ENCODE measurements at regions not wholly inside any gene's neighbourhood (a gene's known extent, or its start where the extent isn't known, plus 50 kb on each side); places are given as distances from the start of the nearest gene placed in this dataset.

DNA sequence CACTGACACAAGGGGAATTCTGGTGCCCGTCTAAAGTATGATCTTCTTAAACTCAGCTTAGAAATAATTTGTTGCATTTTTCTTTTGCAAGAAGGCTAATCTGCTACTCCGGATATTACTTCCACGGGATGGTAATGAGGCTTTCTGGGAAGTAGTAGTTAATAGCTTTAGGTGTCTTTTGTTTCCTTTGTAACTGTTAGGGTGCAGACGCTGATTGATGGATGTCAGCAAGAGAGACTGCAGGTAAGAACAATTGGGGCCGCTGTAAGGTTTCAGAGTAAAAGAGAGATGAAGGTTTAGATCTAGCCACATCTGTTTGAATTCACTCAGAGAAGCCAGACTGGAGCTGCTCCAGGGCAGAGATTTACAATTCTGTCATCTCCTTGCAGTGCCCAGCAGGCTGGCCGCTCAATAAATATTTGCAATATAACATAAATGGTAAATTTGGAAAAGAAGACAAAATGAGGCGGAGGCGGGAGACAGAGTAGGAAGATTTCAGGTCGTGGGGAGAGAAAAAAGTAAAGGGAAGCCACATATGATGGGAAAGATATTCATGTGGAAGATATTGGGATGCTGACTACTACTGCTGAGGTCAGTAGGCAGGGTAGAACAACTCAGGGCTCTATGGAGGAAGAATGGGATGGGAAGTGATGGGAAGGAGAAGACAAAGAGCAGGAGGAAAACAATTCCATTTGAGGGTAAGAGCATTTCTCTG, 320.5 kb downstream of the AASDHPPT start:
- RAD21 ChIA-PET (ENCODE audit: low non-redundant PET in 1 of 2, low total read pairs in 2 of 2, uncharacterized antibody in 2 of 2, unreplicated experiment in 2 of 2) = no interaction called here
- CTCF ChIA-PET = no interaction called here
- no TSS peak for BruUV-seq (replicated peaks)
- peaks cover 0 to 3% of the 10 kb centered on the region in 2 experiments; a peak in 1 of 4 replicates for H3K9me3 ChIP-seq (ENCODE audit: control insufficient read depth in 1 of 2, insufficient read depth in 1 of 2, low read depth in 1 of 2, low read length in 2 of 2)
- POLR2A ChIA-PET = no interaction called here
- H3K9me2 ChIP-seq (ENCODE audit: insufficient read depth) = no peaks in the 10 kb centered on the region
- intact Hi-C loops (cut with micrococcal nuclease) = no loop called here
- H2AFZ ChIP-seq (ENCODE audit: low read depth, low read length, poor library complexity, severe bottlenecking) = no peak overlapping the region
- H3K79me2 ChIP-seq (ENCODE audit: insufficient read depth, low read length) = no peaks in the 10 kb centered on the region
- H3K4me2 ChIP-seq (ENCODE audit: low read length) = no peak overlapping the region
- TF ChIP-seq, protein P1, sequence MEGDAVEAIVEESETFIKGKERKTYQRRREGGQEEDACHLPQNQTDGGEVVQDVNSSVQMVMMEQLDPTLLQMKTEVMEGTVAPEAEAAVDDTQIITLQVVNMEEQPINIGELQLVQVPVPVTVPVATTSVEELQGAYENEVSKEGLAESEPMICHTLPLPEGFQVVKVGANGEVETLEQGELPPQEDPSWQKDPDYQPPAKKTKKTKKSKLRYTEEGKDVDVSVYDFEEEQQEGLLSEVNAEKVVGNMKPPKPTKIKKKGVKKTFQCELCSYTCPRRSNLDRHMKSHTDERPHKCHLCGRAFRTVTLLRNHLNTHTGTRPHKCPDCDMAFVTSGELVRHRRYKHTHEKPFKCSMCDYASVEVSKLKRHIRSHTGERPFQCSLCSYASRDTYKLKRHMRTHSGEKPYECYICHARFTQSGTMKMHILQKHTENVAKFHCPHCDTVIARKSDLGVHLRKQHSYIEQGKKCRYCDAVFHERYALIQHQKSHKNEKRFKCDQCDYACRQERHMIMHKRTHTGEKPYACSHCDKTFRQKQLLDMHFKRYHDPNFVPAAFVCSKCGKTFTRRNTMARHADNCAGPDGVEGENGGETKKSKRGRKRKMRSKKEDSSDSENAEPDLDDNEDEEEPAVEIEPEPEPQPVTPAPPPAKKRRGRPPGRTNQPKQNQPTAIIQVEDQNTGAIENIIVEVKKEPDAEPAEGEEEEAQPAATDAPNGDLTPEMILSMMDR (IDR thresholded peaks at IDR 0.05 in 2 of 3, conservative IDR thresholded peaks at IDR 0.05 in 1 of 3; ENCODE audit: borderline replicate concordance in 1 of 3, insufficient read depth in 1 of 3, low read depth in 2 of 3, low read length in 2 of 3) = no peak
- no peak for TF ChIP-seq JUND (IDR thresholded peaks at IDR 0.05)
- TF ChIP-seq CBX3 (IDR thresholded peaks at IDR 0.05; ENCODE audit: low read depth) = no peak
- TF ChIP-seq, protein P2, sequence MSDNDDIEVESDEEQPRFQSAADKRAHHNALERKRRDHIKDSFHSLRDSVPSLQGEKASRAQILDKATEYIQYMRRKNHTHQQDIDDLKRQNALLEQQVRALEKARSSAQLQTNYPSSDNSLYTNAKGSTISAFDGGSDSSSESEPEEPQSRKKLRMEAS (IDR thresholded peaks at IDR 0.05) = no peak
- no peak for TF ChIP-seq RAD21 (IDR thresholded peaks at IDR 0.05; ENCODE audit: low read depth)
- TF ChIP-seq FOSL1 (IDR thresholded peaks at IDR 0.05; ENCODE audit: low read depth) = no peak
- no peak for TF ChIP-seq SP1 (IDR thresholded peaks at IDR 0.05; ENCODE audit: low read depth)
- TF ChIP-seq CEBPB (IDR thresholded peaks at IDR 0.05; ENCODE audit: low read depth) = no peak
- no peak for TF ChIP-seq POLR2AphosphoS5 (IDR thresholded peaks at IDR 0.05; ENCODE audit: low read depth, low read length)
- no peak for TF ChIP-seq ATF3 (IDR thresholded peaks at IDR 0.05)
- TF ChIP-seq, protein P3, sequence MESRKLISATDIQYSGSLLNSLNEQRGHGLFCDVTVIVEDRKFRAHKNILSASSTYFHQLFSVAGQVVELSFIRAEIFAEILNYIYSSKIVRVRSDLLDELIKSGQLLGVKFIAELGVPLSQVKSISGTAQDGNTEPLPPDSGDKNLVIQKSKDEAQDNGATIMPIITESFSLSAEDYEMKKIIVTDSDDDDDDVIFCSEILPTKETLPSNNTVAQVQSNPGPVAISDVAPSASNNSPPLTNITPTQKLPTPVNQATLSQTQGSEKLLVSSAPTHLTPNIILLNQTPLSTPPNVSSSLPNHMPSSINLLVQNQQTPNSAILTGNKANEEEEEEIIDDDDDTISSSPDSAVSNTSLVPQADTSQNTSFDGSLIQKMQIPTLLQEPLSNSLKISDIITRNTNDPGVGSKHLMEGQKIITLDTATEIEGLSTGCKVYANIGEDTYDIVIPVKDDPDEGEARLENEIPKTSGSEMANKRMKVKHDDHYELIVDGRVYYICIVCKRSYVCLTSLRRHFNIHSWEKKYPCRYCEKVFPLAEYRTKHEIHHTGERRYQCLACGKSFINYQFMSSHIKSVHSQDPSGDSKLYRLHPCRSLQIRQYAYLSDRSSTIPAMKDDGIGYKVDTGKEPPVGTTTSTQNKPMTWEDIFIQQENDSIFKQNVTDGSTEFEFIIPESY (IDR thresholded peaks at IDR 0.05; ENCODE audit: extremely low read depth, insufficient replicate concordance, low read length) = no peak
- TF ChIP-seq ZNF274 (IDR thresholded peaks at IDR 0.05; ENCODE audit: low read depth, low read length) = no peak
- no peak for TF ChIP-seq EZH2 (IDR thresholded peaks at IDR 0.05)
- no peak for TF ChIP-seq SIN3A (IDR thresholded peaks at IDR 0.05; ENCODE audit: low read depth)
- TF ChIP-seq EGR1 (IDR thresholded peaks at IDR 0.05; ENCODE audit: low read depth) = no peak
- TF ChIP-seq TCF7L2 (IDR thresholded peaks at IDR 0.05; ENCODE audit: borderline replicate concordance, extremely low read depth, insufficient read depth, insufficient read length) = no peak
- no peak for TF ChIP-seq REST (IDR thresholded peaks at IDR 0.05; ENCODE audit: low read depth)
- no peak for TF ChIP-seq POLR2A (IDR thresholded peaks at IDR 0.05; ENCODE audit: borderline replicate concordance, extremely low read depth, insufficient read depth, insufficient read length)
- no peak for TF ChIP-seq EZH2phosphoT487 (IDR thresholded peaks at IDR 0.05; ENCODE audit: borderline replicate concordance)
- H3K9ac ChIP-seq (ENCODE audit: low read length) = no peak overlapping the region
- peaks cover 0 to 22% of the 10 kb centered on the region in 2 experiments; a peak in 2 of 4 replicates for H3K4me1 ChIP-seq (ENCODE audit: control insufficient read depth in 1 of 2, insufficient read depth in 2 of 2, low read length in 2 of 2)
- DNase-seq (ENCODE audit: low read depth, low spot score) = no peak
- H4K20me1 ChIP-seq (ENCODE audit: insufficient read depth) = no peaks in the 10 kb centered on the region
- no peak overlapping the region for H3K4me3 ChIP-seq (replicated peaks in 1 of 2; ENCODE audit: low read depth in 1 of 2, low read length in 2 of 2)
- no peak overlapping the region for H3K27ac ChIP-seq (ENCODE audit: low read depth, low read length)
- no peaks in the 10 kb centered on the region for H3K27me3 ChIP-seq (ENCODE audit: insufficient read depth, low read length)
- H3K36me3 ChIP-seq (ENCODE audit: control insufficient read depth in 1 of 2, insufficient read depth in 2 of 2, low read length in 2 of 2) = no peaks in the 10 kb centered on the region
- no peak for ATAC-seq
